Suprapubic skin (tissue), 4 donors: ENCODE measurements at regions not wholly inside any gene's neighbourhood (a gene's known extent, or its start where the extent isn't known, plus 50 kb on each side); places are given as distances from the start of the nearest gene placed in this dataset.

ENCODE experiments used
- CTCF ChIP-seq, 2 donors: fragments of 200-600 bp in 1 of 2; fragments of 450-650 bp in 1 of 2; sonication (generic) in 1 of 2; IDR thresholded peaks; one replicate each; pipeline ENCODE4 v1.5.1; 2016 to 2019; ENCODE audit warnings: antibody characterized with exemption in 2 of 2, mild to moderate bottlenecking in 1 of 2, moderate library complexity in 1 of 2
- EP300 ChIP-seq: sonication (generic); formaldehyde crosslinking; IDR thresholded peaks from one replicate; pipeline ENCODE4 v1.6.1; 2017; ENCODE audit warnings: antibody characterized with exemption
- POLR2A ChIP-seq, 2 donors: fragments of 450-650 bp; IDR thresholded peaks; one replicate each; pipeline ENCODE4 v1.6.1; 2017; ENCODE audit warnings: antibody characterized with exemption in 2 of 2, mild to moderate bottlenecking in 2 of 2, moderate library complexity in 2 of 2
- POLR2AphosphoS5 ChIP-seq, 3 donors: sonication (generic); formaldehyde crosslinking; IDR thresholded peaks; one replicate each; pipeline ENCODE4 v1.6.1; 2017; ENCODE audit warnings: antibody characterized with exemption in 3 of 3

GRCh38 chr18:55856229-55856628, 268.2 kb upstream of the TCF4 start:
- TF ChIP-seq POLR2A (IDR thresholded peaks at IDR 0.05), result no peak
- no peak for TF ChIP-seq CTCF (IDR thresholded peaks at IDR 0.05)
- TF ChIP-seq POLR2AphosphoS5 (IDR thresholded peaks at IDR 0.05), result no peak
- no peak for TF ChIP-seq EP300
